GM18517 (cell line): ENCODE measurements at regions not wholly inside any gene's neighbourhood (a gene's known extent, or its start where the extent isn't known, plus 50 kb on each side); places are given as distances from the start of the nearest gene placed in this dataset.
"Not testable (repeated sequence)": the region's sequence is repeated elsewhere in the genome, so short reads cannot be mapped to it uniquely, and the experiment has no call there.

Experiments
- ATAC-seq: cut with Tn5 transposase; IDR thresholded peaks from one replicate; pipeline ENCODE4 v1.9.1; 2021; ENCODE audit warnings: mild to moderate bottlenecking, moderate library complexity; ENCODE audit not compliant: unreplicated experiment

GRCh38 chr13:56558698-56559320 is 581.9 kb upstream of the PRR20A start:
- ATAC-seq = no peak

GRCh38 chr13:56561327-56561726 is 579.4 kb upstream of the PRR20A start:
- no peak for ATAC-seq

- no peak for ATAC-seq
Measured at GRCh38 chr13:56563663-56564062, 577.1 kb upstream of the PRR20A start.

- ATAC-seq = no peak
Measured at GRCh38 chr13:56586976-56587375, 553.7 kb upstream of the PRR20A start.

- no peak for ATAC-seq
Measured at GRCh38 chr13:56615572-56615971, 525.1 kb upstream of the PRR20A start.

GRCh38 chr13:56622840-56623239 is 517.9 kb upstream of the PRR20A start:
- no peak for ATAC-seq

- ATAC-seq = not testable (repeated sequence)
Measured at GRCh38 chr13:56628886-56629285, 511.8 kb upstream of the PRR20A start.

- not testable (repeated sequence) for ATAC-seq
Measured at GRCh38 chr13:56631060-56631459, 509.7 kb upstream of the PRR20A start.

GRCh38 chr13:56653043-56653442 is 487.7 kb upstream of the PRR20A start:
- no peak for ATAC-seq

GRCh38 chr13:56659041-56659471 is 481.7 kb upstream of the PRR20A start:
- no peak for ATAC-seq

- no peak for ATAC-seq
Measured at GRCh38 chr13:56670563-56670962, 470.2 kb upstream of the PRR20A start.

GRCh38 chr13:56681404-56681803 is 459.3 kb upstream of the PRR20A start:
- ATAC-seq = no peak

- no peak for ATAC-seq
Measured at GRCh38 chr13:56687131-56687530, 453.6 kb upstream of the PRR20A start.

- no peak for ATAC-seq
Measured at GRCh38 chr13:56697011-56697410, 443.7 kb upstream of the PRR20A start.

GRCh38 chr13:56700324-56700723 is 440.4 kb upstream of the PRR20A start:
- ATAC-seq = no peak

- no peak for ATAC-seq
Measured at GRCh38 chr13:56706485-56706884, 434.2 kb upstream of the PRR20A start.

GRCh38 chr13:56713656-56714055 is 427.1 kb upstream of the PRR20A start:
- no peak for ATAC-seq

- no peak for ATAC-seq
Measured at GRCh38 chr13:56718791-56719190, 421.9 kb upstream of the PRR20A start.

GRCh38 chr13:56720841-56721240 is 419.9 kb upstream of the PRR20A start:
- ATAC-seq = no peak

GRCh38 chr13:56735537-56735942 is 405.2 kb upstream of the PRR20A start:
- ATAC-seq = no peak

GRCh38 chr13:56736966-56737365 is 403.8 kb upstream of the PRR20A start:
- no peak for ATAC-seq

- no peak for ATAC-seq
Measured at GRCh38 chr13:56752636-56753035, 388.1 kb upstream of the PRR20A start.
